ENCODE measurements at regions not wholly inside any gene's neighbourhood (a gene's known extent, or its start where the extent isn't known, plus 50 kb on each side); places are given as distances from the start of the nearest gene placed in this dataset.

DNA sequence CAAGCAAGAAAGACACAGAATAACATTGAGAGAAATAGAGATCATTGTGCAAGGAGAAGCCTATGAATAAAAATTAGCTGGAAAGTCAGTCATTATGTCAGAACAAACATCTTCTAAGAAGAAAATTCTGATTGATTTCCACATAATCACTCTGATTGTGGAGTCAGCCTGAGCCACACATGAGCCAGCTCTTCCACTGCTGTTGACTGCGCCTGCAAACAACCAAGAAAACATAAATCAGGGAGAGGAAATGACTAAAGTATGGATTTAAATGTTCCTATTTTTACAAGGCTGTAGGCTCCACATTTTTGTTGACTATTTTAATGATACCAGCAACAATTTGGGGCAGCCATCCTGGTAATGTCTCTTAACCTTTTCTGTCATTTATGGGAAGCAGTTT lies 962.3 kb downstream of the EFNB2 start:
- Mint-ChIP-seq H3K27me3 (ENCODE audit: insufficient read depth, low read depth, poor library complexity) (no peaks in the 10 kb centered on the region), H3K4me1 (no peaks in the 10 kb centered on the region), H3K9me3 (peaks cover 10% of the 10 kb centered on the region), H3K4me3 (no peak overlapping the region), H3K27ac (no peak overlapping the region), H3K36me3 (ENCODE audit: low read depth) (peaks cover 8% of the 10 kb centered on the region; the same call in 1 of the 3 replicates)
- no peak for TF ChIP-seq JUNB (IDR thresholded peaks at IDR 0.05; ENCODE audit: unreplicated experiment)
- no peak for TF ChIP-seq CREB1 (CRISPR knock-in tag; IDR thresholded peaks at IDR 0.05; ENCODE audit: low read depth)
- TF ChIP-seq STAT1 (IDR thresholded peaks at IDR 0.05; ENCODE audit: unreplicated experiment), result no peak
- TF ChIP-seq, protein P1, sequence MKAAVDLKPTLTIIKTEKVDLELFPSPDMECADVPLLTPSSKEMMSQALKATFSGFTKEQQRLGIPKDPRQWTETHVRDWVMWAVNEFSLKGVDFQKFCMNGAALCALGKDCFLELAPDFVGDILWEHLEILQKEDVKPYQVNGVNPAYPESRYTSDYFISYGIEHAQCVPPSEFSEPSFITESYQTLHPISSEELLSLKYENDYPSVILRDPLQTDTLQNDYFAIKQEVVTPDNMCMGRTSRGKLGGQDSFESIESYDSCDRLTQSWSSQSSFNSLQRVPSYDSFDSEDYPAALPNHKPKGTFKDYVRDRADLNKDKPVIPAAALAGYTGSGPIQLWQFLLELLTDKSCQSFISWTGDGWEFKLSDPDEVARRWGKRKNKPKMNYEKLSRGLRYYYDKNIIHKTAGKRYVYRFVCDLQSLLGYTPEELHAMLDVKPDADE (IDR thresholded peaks at IDR 0.05), result no peak
- Histone ChIP-seq H4K20me1 (replicated peaks; ENCODE audit: insufficient read depth) (no peaks in the 10 kb centered on the region), H3K36me3 (ENCODE audit: insufficient read depth) (no peaks in the 10 kb centered on the region), H2AFZ (no peak overlapping the region), H3K4me2 (no peak overlapping the region), H3K27me3 (ENCODE audit: insufficient read depth) (no peaks in the 10 kb centered on the region), H3K4me3 (no peak overlapping the region), H3K9me2 (ENCODE audit: insufficient read depth) (peaks cover 8% of the 10 kb centered on the region; the same call in 1 of the 2 replicates), H3K27ac (ENCODE audit: low read depth) (no peak overlapping the region), H3K4me1 (ENCODE audit: insufficient read depth) (no peaks in the 10 kb centered on the region), H3F3A (replicated peaks; ENCODE audit: low read depth) (no peaks in the 10 kb centered on the region), H3K79me2 (replicated peaks; ENCODE audit: insufficient read depth) (no peaks in the 10 kb centered on the region)
- no peak for ATAC-seq
- no peak for DNase-seq (ENCODE audit: low spot score)

DNA sequence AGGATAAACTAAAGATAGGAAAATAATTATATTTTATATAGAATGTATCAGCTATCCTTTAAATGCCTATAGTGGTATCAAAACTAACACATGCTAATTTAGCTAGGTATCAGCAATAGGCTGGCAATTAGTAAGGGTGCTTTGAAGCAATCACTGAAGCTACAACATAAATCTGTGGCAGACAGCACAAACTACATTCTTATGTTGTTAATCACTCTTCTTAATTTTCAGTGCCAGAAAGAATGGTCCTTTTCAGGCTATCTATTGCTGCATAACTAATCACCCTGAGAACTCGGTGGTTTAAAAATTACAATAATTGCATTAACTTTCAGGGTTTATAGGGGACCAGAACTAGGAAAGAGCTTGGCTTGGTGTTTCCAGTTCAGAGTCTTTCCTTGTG lies 963.1 kb downstream of the EFNB2 start:
- no peak for DNase-seq (ENCODE audit: low spot score)
- no peaks in the 10 kb centered on the region for H4K20me1 ChIP-seq (replicated peaks; ENCODE audit: insufficient read depth)
- H3K4me1 Mint-ChIP-seq, result no peaks in the 10 kb centered on the region; the same call in 2 of the 3 replicates
- H3K9me3 Mint-ChIP-seq, result peaks cover 10% of the 10 kb centered on the region; the same call in 2 of the 3 replicates
- H3K4me1 ChIP-seq (ENCODE audit: insufficient read depth), result no peaks in the 10 kb centered on the region
- ATAC-seq, result no peak
- no peak overlapping the region for H3K27ac Mint-ChIP-seq
- H3K36me3 ChIP-seq (ENCODE audit: insufficient read depth), result no peaks in the 10 kb centered on the region
- no peak overlapping the region for H3K4me3 ChIP-seq
- H3K27me3 Mint-ChIP-seq (ENCODE audit: insufficient read depth, low read depth, poor library complexity), result no peaks in the 10 kb centered on the region
- peaks cover 8% of the 10 kb centered on the region; the same call in 1 of the 3 replicates for H3K36me3 Mint-ChIP-seq (ENCODE audit: low read depth)
- H3K27ac ChIP-seq (ENCODE audit: low read depth), result no peak overlapping the region
- no peak overlapping the region for H2AFZ ChIP-seq
- H3K9me2 ChIP-seq (ENCODE audit: insufficient read depth), result peaks cover 8% of the 10 kb centered on the region; the same call in 1 of the 2 replicates
- no peak overlapping the region for H3K4me2 ChIP-seq
- no peaks in the 10 kb centered on the region for H3K27me3 ChIP-seq (ENCODE audit: insufficient read depth)
- H3K4me3 Mint-ChIP-seq, result no peak overlapping the region
- no peaks in the 10 kb centered on the region for H3K79me2 ChIP-seq (replicated peaks; ENCODE audit: insufficient read depth)
- no peaks in the 10 kb centered on the region for H3F3A ChIP-seq (replicated peaks; ENCODE audit: low read depth)
- TF ChIP-seq, protein P2, sequence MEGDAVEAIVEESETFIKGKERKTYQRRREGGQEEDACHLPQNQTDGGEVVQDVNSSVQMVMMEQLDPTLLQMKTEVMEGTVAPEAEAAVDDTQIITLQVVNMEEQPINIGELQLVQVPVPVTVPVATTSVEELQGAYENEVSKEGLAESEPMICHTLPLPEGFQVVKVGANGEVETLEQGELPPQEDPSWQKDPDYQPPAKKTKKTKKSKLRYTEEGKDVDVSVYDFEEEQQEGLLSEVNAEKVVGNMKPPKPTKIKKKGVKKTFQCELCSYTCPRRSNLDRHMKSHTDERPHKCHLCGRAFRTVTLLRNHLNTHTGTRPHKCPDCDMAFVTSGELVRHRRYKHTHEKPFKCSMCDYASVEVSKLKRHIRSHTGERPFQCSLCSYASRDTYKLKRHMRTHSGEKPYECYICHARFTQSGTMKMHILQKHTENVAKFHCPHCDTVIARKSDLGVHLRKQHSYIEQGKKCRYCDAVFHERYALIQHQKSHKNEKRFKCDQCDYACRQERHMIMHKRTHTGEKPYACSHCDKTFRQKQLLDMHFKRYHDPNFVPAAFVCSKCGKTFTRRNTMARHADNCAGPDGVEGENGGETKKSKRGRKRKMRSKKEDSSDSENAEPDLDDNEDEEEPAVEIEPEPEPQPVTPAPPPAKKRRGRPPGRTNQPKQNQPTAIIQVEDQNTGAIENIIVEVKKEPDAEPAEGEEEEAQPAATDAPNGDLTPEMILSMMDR (conservative IDR thresholded peaks at IDR 0.05; ENCODE audit: low read depth in 2 of 2), result no peak
- TF ChIP-seq POLR2AphosphoS5 (IDR thresholded peaks at IDR 0.05; ENCODE audit: low read depth), result no peak
- no peak for TF ChIP-seq STAT1 (IDR thresholded peaks at IDR 0.05; ENCODE audit: unreplicated experiment)
- TF ChIP-seq JUNB (IDR thresholded peaks at IDR 0.05; ENCODE audit: unreplicated experiment), result no peak
- TF ChIP-seq ZNF331 (CRISPR knock-in tag; IDR thresholded peaks at IDR 0.05; ENCODE audit: low read depth), result no peak
- no peak for TF ChIP-seq EZH2 (IDR thresholded peaks at IDR 0.05; ENCODE audit: low read depth, unreplicated experiment)
- TF ChIP-seq, protein P3, sequence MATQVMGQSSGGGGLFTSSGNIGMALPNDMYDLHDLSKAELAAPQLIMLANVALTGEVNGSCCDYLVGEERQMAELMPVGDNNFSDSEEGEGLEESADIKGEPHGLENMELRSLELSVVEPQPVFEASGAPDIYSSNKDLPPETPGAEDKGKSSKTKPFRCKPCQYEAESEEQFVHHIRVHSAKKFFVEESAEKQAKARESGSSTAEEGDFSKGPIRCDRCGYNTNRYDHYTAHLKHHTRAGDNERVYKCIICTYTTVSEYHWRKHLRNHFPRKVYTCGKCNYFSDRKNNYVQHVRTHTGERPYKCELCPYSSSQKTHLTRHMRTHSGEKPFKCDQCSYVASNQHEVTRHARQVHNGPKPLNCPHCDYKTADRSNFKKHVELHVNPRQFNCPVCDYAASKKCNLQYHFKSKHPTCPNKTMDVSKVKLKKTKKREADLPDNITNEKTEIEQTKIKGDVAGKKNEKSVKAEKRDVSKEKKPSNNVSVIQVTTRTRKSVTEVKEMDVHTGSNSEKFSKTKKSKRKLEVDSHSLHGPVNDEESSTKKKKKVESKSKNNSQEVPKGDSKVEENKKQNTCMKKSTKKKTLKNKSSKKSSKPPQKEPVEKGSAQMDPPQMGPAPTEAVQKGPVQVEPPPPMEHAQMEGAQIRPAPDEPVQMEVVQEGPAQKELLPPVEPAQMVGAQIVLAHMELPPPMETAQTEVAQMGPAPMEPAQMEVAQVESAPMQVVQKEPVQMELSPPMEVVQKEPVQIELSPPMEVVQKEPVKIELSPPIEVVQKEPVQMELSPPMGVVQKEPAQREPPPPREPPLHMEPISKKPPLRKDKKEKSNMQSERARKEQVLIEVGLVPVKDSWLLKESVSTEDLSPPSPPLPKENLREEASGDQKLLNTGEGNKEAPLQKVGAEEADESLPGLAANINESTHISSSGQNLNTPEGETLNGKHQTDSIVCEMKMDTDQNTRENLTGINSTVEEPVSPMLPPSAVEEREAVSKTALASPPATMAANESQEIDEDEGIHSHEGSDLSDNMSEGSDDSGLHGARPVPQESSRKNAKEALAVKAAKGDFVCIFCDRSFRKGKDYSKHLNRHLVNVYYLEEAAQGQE (IDR thresholded peaks at IDR 0.05; ENCODE audit: unreplicated experiment), result no peak
- TF ChIP-seq, protein P1 (IDR thresholded peaks at IDR 0.05), result no peak
- no peak for TF ChIP-seq ZNF114 (CRISPR knock-in tag; IDR thresholded peaks at IDR 0.05)
- no peak for TF ChIP-seq CREB1 (CRISPR knock-in tag; IDR thresholded peaks at IDR 0.05; ENCODE audit: low read depth)

Measured in GM23338 (cell line).